CD4-positive, alpha-beta T cell (primary cell): ENCODE measurements at regions not wholly inside any gene's neighbourhood (a gene's known extent, or its start where the extent isn't known, plus 50 kb on each side); places are given as distances from the start of the nearest gene placed in this dataset.

Experiments
- ATAC-seq: fragments of 200-7000 bp; cut with Tn5 transposase; one replicate; pipeline ENCODE4 v1.10.0; 2022; ENCODE audit warnings: mild to moderate bottlenecking; ENCODE audit not compliant: poor library complexity
- CTCF ChIA-PET: fragments of 350-600 bp; sonication (Branson Sonifier 250); formaldehyde crosslinking; loops from one replicate; lab custom pipeline; 2021; ENCODE audit warnings: antibody characterized with exemption, inconsistent platforms; lab: Charles Lee
- POLR2A ChIA-PET: fragments of 350-600 bp; sonication (Branson Sonifier 250); formaldehyde crosslinking; loops from one replicate; lab custom pipeline; 2021; ENCODE audit warnings: antibody characterized with exemption, inconsistent platforms; lab: Charles Lee
- DNase-seq, 14 experiments: peaks; one replicate each; pipeline ENCODE4 v3.0.0-alpha.2; 2013 to 2020; ENCODE audit warnings: mixed read lengths in 2 of 14
- H3K27ac ChIP-seq, 2 donors: one replicate each; pipeline versions ENCODE4 v1.5.1 to v1.7.0; 2013; ENCODE audit warnings: low read length in 2 of 2, low read depth in 1 of 2, mild to moderate bottlenecking in 1 of 2
- H3K27me3 ChIP-seq, 2 experiments: 1 replicate in 1 of 2; 2 replicates in 1 of 2; pipeline versions ENCODE4 v1.6.1 to v1.7.0; 2013; ENCODE audit warnings: low read length in 2 of 2, control low read depth in 1 of 2, mild to moderate bottlenecking in 1 of 2, moderate library complexity in 1 of 2; ENCODE audit not compliant: insufficient read depth in 2 of 2, control insufficient read depth in 1 of 2
- H3K36me3 ChIP-seq: one replicate; pipeline ENCODE4 v1.6.1; 2013; ENCODE audit warnings: low read length, control low read depth; ENCODE audit not compliant: insufficient read depth
- H3K4me1 ChIP-seq: one replicate; pipeline ENCODE4 v1.6.1; 2013; ENCODE audit warnings: low read length, control low read depth; ENCODE audit not compliant: insufficient read depth
- H3K4me3 ChIP-seq: one replicate; pipeline ENCODE4 v1.5.1; 2013; ENCODE audit warnings: mild to moderate bottlenecking, low read length, moderate library complexity
- H3K9me3 ChIP-seq, 2 experiments: 1 replicate in 1 of 2; 2 replicates in 1 of 2; pipeline versions ENCODE4 v1.6.1 to v1.7.0; 2013; ENCODE audit warnings: low read length in 2 of 2, mild to moderate bottlenecking in 2 of 2, control low read depth in 1 of 2, moderate library complexity in 1 of 2; ENCODE audit not compliant: control insufficient read depth in 1 of 2, insufficient read depth in 1 of 2
- H3K27ac Mint-ChIP-seq: one replicate; pipeline ENCODE4 v1.8.0; 2020; ENCODE audit warnings: mixed read lengths
- H3K27me3 Mint-ChIP-seq: one replicate; pipeline ENCODE4 v1.8.0; 2021; ENCODE audit warnings: mixed read lengths
- H3K36me3 Mint-ChIP-seq: one replicate; pipeline ENCODE4 v1.8.0; 2021; ENCODE audit warnings: low read depth, mixed read lengths
- H3K4me1 Mint-ChIP-seq: one replicate; pipeline ENCODE4 v1.8.0; 2021; ENCODE audit warnings: low read depth, mixed read lengths
- H3K4me3 Mint-ChIP-seq: one replicate; pipeline ENCODE4 v1.8.0; 2020; ENCODE audit warnings: mild to moderate bottlenecking, mixed read lengths
- H3K9me3 Mint-ChIP-seq: one replicate; pipeline ENCODE4 v1.8.0; 2020; ENCODE audit warnings: mixed read lengths
- intact Hi-C, 2 experiments: fragments of 100-400 bp; cut with DNase I in 1 of 2; cut with micrococcal nuclease in 1 of 2; formaldehyde crosslinking; loops; one replicate each; pipeline versions ENCODE4 v1.15.1 to v1.9.0; 2023 to 2025; cut with DNase I, micrococcal nuclease
- TF ChIP-seq, protein P1 (sequence below): fragments of 200-600 bp; IDR thresholded peaks from one replicate; pipeline ENCODE4 v1.8.0; 2022; ENCODE audit warnings: antibody characterized with exemption, mild to moderate bottlenecking

DNA sequence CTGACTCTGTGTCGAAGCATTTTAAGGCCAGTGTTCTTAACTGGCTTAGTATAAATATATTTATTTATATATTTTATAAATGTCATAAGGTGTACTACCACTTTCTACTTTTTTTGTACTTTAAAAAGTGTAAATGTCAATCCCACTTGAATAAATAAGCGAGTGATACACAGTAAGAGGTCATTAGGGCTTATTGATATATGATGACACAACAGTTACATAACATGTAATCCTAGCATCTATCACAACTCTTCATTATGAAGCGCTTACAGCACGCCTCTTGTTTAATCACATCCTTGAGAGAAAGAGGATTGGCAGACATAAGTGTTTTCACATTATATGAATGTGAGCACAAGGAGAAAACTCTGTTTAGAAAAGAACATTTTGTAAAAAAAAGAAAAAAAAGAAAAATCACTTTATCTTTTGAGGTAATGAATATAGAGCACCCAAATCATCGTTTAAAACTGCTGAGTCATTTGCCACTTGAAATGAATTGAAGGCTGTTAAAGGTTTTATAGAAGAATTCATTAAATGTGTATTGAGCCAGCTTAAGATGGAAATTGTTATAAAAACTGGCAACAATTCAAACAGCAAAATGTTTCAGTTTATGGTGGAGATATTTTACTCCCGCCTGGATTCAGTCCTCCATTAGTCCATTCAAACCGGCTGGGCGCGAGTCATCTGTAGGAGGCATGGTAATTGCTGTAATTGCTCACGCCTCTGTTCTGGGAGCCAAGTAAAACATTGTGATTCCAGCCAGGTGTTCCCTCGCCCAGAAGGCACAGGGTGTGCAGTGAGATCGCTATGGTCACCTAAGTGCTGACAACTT is 627.3 kb upstream of the KIRREL3 start:
- Histone ChIP-seq H3K9me3 (no peaks in the 10 kb centered on the region), H3K4me1 (no peaks in the 10 kb centered on the region), H3K27ac (no peak overlapping the region), H3K4me3 (no peak overlapping the region), H3K36me3 (no peaks in the 10 kb centered on the region), H3K27me3 (no peaks in the 10 kb centered on the region)
- TF ChIP-seq, protein P1, sequence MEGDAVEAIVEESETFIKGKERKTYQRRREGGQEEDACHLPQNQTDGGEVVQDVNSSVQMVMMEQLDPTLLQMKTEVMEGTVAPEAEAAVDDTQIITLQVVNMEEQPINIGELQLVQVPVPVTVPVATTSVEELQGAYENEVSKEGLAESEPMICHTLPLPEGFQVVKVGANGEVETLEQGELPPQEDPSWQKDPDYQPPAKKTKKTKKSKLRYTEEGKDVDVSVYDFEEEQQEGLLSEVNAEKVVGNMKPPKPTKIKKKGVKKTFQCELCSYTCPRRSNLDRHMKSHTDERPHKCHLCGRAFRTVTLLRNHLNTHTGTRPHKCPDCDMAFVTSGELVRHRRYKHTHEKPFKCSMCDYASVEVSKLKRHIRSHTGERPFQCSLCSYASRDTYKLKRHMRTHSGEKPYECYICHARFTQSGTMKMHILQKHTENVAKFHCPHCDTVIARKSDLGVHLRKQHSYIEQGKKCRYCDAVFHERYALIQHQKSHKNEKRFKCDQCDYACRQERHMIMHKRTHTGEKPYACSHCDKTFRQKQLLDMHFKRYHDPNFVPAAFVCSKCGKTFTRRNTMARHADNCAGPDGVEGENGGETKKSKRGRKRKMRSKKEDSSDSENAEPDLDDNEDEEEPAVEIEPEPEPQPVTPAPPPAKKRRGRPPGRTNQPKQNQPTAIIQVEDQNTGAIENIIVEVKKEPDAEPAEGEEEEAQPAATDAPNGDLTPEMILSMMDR: no peak
- H3K27me3 Mint-ChIP-seq: peaks cover 6% of the 10 kb centered on the region
- H3K27ac Mint-ChIP-seq: no peak overlapping the region
- ChIA-PET POLR2A (no interaction called here), CTCF (no interaction called here)
- no peak for ATAC-seq
- no peaks in the 10 kb centered on the region for H3K9me3 Mint-ChIP-seq
- no peak overlapping the region for H3K4me3 Mint-ChIP-seq
- H3K36me3 Mint-ChIP-seq: no peaks in the 10 kb centered on the region
- H3K4me1 Mint-ChIP-seq: no peaks in the 10 kb centered on the region
- intact Hi-C loops: no loop called here
- no peak for DNase-seq

GRCh38 chr11:127627204-127627603 is 626.6 kb upstream of the KIRREL3 start:
- ChIA-PET CTCF (no interaction called here), POLR2A (no interaction called here)
- H3K27me3 Mint-ChIP-seq: peaks cover 6% of the 10 kb centered on the region
- H3K4me1 Mint-ChIP-seq: no peaks in the 10 kb centered on the region
- Histone ChIP-seq H3K9me3 (no peaks in the 10 kb centered on the region), H3K36me3 (no peaks in the 10 kb centered on the region), H3K27ac (no peak overlapping the region), H3K4me3 (no peak overlapping the region), H3K4me1 (no peaks in the 10 kb centered on the region), H3K27me3 (no peaks in the 10 kb centered on the region)
- H3K4me3 Mint-ChIP-seq: no peak overlapping the region
- no peaks in the 10 kb centered on the region for H3K9me3 Mint-ChIP-seq
- no peak for ATAC-seq
- no peak for DNase-seq
- TF ChIP-seq, protein P1: no peak
- intact Hi-C loops: no loop called here
- no peak overlapping the region for H3K27ac Mint-ChIP-seq
- no peaks in the 10 kb centered on the region for H3K36me3 Mint-ChIP-seq

GRCh38 chr11:127625402-127625801 is 624.8 kb upstream of the KIRREL3 start:
- intact Hi-C loops: no loop called here
- POLR2A ChIA-PET: no interaction called here
- CTCF ChIA-PET: no interaction called here
- no peak overlapping the region for H3K27ac ChIP-seq
- no peak for ATAC-seq
- no peaks in the 10 kb centered on the region for H3K4me1 ChIP-seq
- H3K9me3 ChIP-seq: no peaks in the 10 kb centered on the region
- H3K27me3 Mint-ChIP-seq: peaks cover 6% of the 10 kb centered on the region
- H3K9me3 Mint-ChIP-seq: no peaks in the 10 kb centered on the region
- no peak overlapping the region for H3K4me3 Mint-ChIP-seq
- H3K27ac Mint-ChIP-seq: no peak overlapping the region
- no peaks in the 10 kb centered on the region for H3K36me3 ChIP-seq
- DNase-seq: no peak
- H3K4me1 Mint-ChIP-seq: no peaks in the 10 kb centered on the region
- no peak overlapping the region for H3K4me3 ChIP-seq
- no peaks in the 10 kb centered on the region for H3K27me3 ChIP-seq
- H3K36me3 Mint-ChIP-seq: no peaks in the 10 kb centered on the region
- TF ChIP-seq, protein P1: no peak
